ENCODE measurements at regions not wholly inside any gene's neighbourhood (a gene's known extent, or its start where the extent isn't known, plus 50 kb on each side); places are given as distances from the start of the nearest gene placed in this dataset.

- WGBS, 2 experiments (ENCODE audit: insufficient coverage in 1 of 2, insufficient read length in 1 of 2) = 82 to 88% methylated on average over 2 to 3 of the region's 4 CpGs
- no peaks in the 10 kb centered on the region for H3K4me1 ChIP-seq (ENCODE audit: control insufficient read depth, insufficient read depth, low read length)
- Mint-ChIP-seq H3K27me3 (ENCODE audit: insufficient read depth) (no peaks in the 10 kb centered on the region), H3K27ac (no peak overlapping the region), H3K4me1 (peaks cover 8% of the 10 kb centered on the region), H3K36me3 (ENCODE audit: low read depth) (no peaks in the 10 kb centered on the region), H3K4me3 (no peak overlapping the region), H3K9me3 (peaks cover 6% of the 10 kb centered on the region)
- H3K36me3 ChIP-seq (ENCODE audit: control insufficient read depth, insufficient read depth, low read length) = no peaks in the 10 kb centered on the region
- H3K27me3 ChIP-seq (ENCODE audit: control insufficient read depth, insufficient read depth, low read length, poor library complexity, severe bottlenecking) = no peaks in the 10 kb centered on the region
- no peak overlapping the region for H3K4me3 ChIP-seq (ENCODE audit: low read length)
- TF ChIP-seq CTCF (conservative IDR thresholded peaks at IDR 0.05) = no peak
- H3K27ac ChIP-seq (ENCODE audit: low read depth, low read length) = no peak overlapping the region
- DNase-seq = no peak
- H3K9ac ChIP-seq (ENCODE audit: extremely low read depth, low read length, poor library complexity, severe bottlenecking) = no peak overlapping the region
- no peaks in the 10 kb centered on the region for H3K9me3 ChIP-seq (ENCODE audit: control insufficient read depth, low read length)
Measured at GRCh38 chr16:76787394-76787793, 403.6 kb upstream of the MON1B start.

- 92 to 94% methylated on average over 2 of the region's 2 CpGs for WGBS, 2 experiments (ENCODE audit: insufficient coverage in 1 of 2, insufficient read length in 1 of 2)
- Histone ChIP-seq H3K4me1 (ENCODE audit: control insufficient read depth, insufficient read depth, low read length) (peaks cover 4% of the 10 kb centered on the region), H3K9ac (ENCODE audit: extremely low read depth, low read length, poor library complexity, severe bottlenecking) (no peak overlapping the region), H3K4me3 (ENCODE audit: low read length) (no peak overlapping the region), H3K9me3 (ENCODE audit: control insufficient read depth, low read length) (no peaks in the 10 kb centered on the region), H3K27me3 (ENCODE audit: control insufficient read depth, insufficient read depth, low read length, poor library complexity, severe bottlenecking) (no peaks in the 10 kb centered on the region), H3K36me3 (ENCODE audit: control insufficient read depth, insufficient read depth, low read length) (no peaks in the 10 kb centered on the region), H3K27ac (ENCODE audit: low read depth, low read length) (no peak overlapping the region)
- no peak for DNase-seq
- TF ChIP-seq CTCF (conservative IDR thresholded peaks at IDR 0.05) = no peak
- Mint-ChIP-seq H3K4me1 (peaks cover 38% of the 10 kb centered on the region), H3K27ac (no peak overlapping the region), H3K4me3 (no peak overlapping the region), H3K36me3 (ENCODE audit: low read depth) (no peaks in the 10 kb centered on the region), H3K9me3 (peaks cover 6% of the 10 kb centered on the region), H3K27me3 (ENCODE audit: insufficient read depth) (no peaks in the 10 kb centered on the region)
Measured at GRCh38 chr16:76791151-76791550, 399.8 kb upstream of the MON1B start.

GRCh38 chr16:76796416-76796815, 394.6 kb upstream of the MON1B start:
- Mint-ChIP-seq H3K27me3 (ENCODE audit: insufficient read depth) (no peaks in the 10 kb centered on the region), H3K9me3 (no peaks in the 10 kb centered on the region), H3K4me3 (no peak overlapping the region), H3K36me3 (ENCODE audit: low read depth) (no peaks in the 10 kb centered on the region), H3K27ac (no peak overlapping the region), H3K4me1 (peaks cover 36% of the 10 kb centered on the region)
- no peaks in the 10 kb centered on the region for H3K9me3 ChIP-seq (ENCODE audit: control insufficient read depth, low read length)
- H3K4me1 ChIP-seq (ENCODE audit: control insufficient read depth, insufficient read depth, low read length) = peaks cover 4% of the 10 kb centered on the region
- H3K4me3 ChIP-seq (ENCODE audit: low read length) = no peak overlapping the region
- no peaks in the 10 kb centered on the region for H3K36me3 ChIP-seq (ENCODE audit: control insufficient read depth, insufficient read depth, low read length)
- H3K27ac ChIP-seq (ENCODE audit: low read depth, low read length) = no peak overlapping the region
- no peaks in the 10 kb centered on the region for H3K27me3 ChIP-seq (ENCODE audit: control insufficient read depth, insufficient read depth, low read length, poor library complexity, severe bottlenecking)
- no peak for DNase-seq
- 91 to 100% methylated on average over 6 to 8 of the region's 8 CpGs for WGBS, 2 experiments (ENCODE audit: insufficient coverage in 1 of 2, insufficient read length in 1 of 2)
- no peak overlapping the region for H3K9ac ChIP-seq (ENCODE audit: extremely low read depth, low read length, poor library complexity, severe bottlenecking)
- TF ChIP-seq CTCF (conservative IDR thresholded peaks at IDR 0.05) = no peak
